GM12865 (cell line): ENCODE measurements at regions not wholly inside any gene's neighbourhood (a gene's known extent, or its start where the extent isn't known, plus 50 kb on each side); places are given as distances from the start of the nearest gene placed in this dataset.

ENCODE experiments used
- DNase-seq: peaks from one replicate; pipeline ENCODE4 v3.0.0; 2010; ENCODE audit warnings: low read depth
- H3K4me3 ChIP-seq: 2 replicates; pipeline ENCODE4 v1.5.1; 2011; ENCODE audit warnings: mild to moderate bottlenecking, low read depth, low read length, control low read depth
- TF ChIP-seq, protein P1 (sequence below): IDR thresholded peaks from 2 replicates; pipeline ENCODE4 v1.5.1; 2011; ENCODE audit warnings: low read length, control low read depth, low read depth, inconsistent platforms; ENCODE audit not compliant: insufficient read depth; ENCODE audit errors: missing control alignments

DNA sequence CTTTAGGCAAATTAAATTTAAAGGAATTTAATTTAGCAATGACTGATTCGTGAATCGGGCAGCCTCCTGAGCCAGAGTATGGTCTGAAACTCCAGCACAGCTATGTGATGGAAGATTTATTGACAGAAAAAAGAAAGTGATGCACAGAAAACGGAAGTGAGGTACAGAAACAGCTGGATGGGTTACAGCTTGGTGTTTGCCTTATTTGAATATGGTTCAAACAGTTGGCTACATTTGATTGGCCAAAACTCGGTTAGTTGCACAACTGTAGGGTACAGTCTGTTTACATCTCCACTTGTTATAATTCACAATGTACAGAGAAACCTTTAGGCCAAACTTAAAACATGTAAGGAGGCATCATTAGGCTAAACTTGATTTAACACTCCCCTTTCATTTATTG is 1716.1 kb upstream of the C9orf72 start:
- H3K4me3 ChIP-seq = no peak overlapping the region
- no peak for DNase-seq
- TF ChIP-seq, protein P1, sequence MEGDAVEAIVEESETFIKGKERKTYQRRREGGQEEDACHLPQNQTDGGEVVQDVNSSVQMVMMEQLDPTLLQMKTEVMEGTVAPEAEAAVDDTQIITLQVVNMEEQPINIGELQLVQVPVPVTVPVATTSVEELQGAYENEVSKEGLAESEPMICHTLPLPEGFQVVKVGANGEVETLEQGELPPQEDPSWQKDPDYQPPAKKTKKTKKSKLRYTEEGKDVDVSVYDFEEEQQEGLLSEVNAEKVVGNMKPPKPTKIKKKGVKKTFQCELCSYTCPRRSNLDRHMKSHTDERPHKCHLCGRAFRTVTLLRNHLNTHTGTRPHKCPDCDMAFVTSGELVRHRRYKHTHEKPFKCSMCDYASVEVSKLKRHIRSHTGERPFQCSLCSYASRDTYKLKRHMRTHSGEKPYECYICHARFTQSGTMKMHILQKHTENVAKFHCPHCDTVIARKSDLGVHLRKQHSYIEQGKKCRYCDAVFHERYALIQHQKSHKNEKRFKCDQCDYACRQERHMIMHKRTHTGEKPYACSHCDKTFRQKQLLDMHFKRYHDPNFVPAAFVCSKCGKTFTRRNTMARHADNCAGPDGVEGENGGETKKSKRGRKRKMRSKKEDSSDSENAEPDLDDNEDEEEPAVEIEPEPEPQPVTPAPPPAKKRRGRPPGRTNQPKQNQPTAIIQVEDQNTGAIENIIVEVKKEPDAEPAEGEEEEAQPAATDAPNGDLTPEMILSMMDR = no peak

DNA sequence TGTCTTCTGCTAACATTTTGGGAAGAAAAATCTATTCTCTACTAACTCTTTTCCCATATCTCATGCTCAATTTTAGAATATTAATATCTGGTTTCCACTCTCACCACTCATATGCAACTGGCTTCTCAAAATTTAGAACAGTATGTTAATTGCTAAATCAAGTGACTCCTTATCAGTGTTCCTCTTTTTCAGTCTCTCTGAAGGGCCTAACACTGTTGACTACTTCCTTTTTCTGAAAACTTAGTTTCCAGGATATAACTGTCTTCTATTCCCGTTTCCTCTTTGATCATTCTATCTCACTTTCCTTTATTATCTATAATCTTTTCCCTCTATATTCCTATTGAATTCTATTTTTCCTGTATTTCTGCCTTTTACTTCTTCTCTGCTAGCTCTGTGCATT is 1717.2 kb upstream of the C9orf72 start:
- no peak overlapping the region for H3K4me3 ChIP-seq
- DNase-seq = no peak
- TF ChIP-seq, protein P1 = no peak

DNA sequence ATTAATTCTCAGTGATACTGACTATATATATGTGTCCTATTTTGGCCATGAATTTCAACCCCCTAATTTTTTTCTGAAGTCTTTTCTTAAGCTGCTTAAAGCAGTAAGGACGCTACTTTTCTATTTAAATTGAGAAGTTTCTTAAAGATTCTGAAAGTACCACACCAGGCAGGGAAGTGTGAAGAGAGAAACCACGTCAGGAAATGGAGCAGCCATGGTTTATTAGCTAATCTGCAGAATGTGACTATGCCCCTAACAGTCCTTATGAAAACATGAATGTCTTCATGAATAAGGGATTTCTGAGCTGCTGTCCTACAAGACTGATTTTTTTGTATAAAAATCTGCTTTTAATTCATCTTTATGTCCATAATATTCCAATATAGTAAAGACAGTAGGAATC is 1724.3 kb upstream of the C9orf72 start:
- H3K4me3 ChIP-seq = no peak overlapping the region
- TF ChIP-seq, protein P1 = no peak
- DNase-seq = no peak

DNA sequence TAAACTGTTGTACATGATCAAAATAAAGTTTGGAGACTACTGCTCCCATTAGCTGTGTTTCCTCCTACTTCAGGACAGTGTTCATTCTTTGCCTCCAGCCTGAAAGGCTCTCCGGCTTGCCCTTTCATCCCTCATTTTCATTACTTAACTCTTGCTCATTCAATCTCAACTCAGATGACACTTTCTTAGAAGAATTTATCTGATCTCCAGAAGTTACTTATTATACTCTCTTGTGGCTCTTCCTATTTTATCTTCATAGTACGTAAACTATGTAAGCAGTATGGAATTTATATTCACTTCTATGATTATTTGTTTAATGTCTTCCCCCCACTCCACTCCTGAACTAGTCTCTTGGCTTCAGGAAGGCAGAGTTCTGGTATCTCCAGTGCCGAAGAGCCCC is 1737.9 kb upstream of the C9orf72 start:
- DNase-seq = no peak
- H3K4me3 ChIP-seq = no peak overlapping the region
- TF ChIP-seq, protein P1 = no peak

DNA sequence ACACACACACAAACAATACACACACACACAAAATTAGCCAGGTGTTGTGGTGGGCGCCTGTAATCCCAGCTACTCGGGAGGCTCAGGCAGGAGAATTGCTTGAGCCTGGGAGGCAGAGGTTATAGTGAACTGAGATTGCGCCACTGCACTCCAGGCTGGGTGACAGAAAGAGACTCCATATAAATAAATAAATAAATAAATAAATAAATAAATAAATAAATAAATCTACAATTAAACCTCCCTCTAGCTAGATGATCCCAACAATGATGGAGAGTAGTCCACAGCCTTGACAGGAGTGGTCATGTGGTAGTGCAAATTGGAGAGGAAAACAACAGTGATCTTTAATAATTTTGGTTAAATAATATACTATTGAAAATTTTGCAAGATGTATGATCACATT is 1739.0 kb upstream of the C9orf72 start:
- no peak overlapping the region for H3K4me3 ChIP-seq
- no peak for DNase-seq
- TF ChIP-seq, protein P1 = no peak

DNA sequence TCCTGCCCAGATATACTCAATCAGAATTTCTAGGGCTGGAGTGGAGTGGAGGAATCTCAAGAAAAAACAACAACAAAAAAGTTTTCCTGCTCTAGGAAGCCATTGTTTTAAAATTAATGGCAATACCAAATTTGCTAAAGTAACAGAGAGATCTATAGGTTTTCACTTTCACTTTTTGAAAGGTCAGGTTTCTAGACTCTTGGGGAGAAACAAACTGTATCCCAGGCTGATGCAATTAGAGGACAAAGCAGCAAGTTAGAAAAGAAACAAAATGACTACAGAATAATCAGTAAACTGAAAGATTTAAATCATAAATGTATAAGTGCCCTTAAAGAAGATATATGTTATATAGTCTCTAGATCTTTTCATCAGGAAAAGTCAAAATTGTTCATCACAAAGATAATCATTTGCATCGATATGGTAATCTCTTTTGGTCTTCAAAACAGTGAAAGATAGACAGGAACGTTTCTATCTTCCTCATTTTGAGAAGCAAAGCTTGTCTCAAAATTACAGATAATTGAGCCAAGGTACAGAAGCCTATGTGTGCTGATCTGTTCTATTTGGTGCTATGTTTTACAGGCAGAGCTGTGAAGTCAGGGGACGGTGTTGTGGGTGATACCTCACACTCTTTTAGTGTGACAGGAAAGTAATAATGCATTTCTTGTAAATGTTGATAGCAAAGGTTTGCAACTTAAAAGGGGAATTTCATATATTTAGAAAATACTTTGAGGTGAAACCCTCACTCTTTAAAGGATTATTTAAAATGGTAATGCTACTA is 1746.6 kb upstream of the C9orf72 start:
- H3K4me3 ChIP-seq = no peak overlapping the region; the same call in 1 of the 2 replicates
- DNase-seq = peak; percentile 1
- TF ChIP-seq, protein P1 = no peak

DNA sequence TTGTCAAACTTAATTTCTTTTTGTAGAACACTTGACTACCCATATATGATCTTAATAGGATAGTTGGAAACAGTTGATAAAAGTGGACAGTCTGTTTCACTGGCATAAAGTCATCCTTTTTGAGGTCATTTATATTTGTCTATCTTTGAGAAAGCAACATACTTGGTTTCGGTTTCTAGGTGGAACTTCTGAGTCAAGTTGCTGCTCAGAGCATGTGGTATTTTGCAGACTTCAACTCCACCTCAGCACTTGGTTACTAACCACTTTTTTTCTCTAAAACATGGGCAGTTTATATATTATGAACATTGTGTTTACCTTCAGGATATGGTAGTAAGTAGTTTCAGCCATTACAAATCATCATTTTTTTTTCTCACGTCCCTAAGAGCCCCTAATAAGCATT is 1749.0 kb upstream of the C9orf72 start:
- peak; percentile 49 for DNase-seq
- H3K4me3 ChIP-seq = no peak overlapping the region
- TF ChIP-seq, protein P1 = no peak
